ENCODE measurements at regions not wholly inside any gene's neighbourhood (a gene's known extent, or its start where the extent isn't known, plus 50 kb on each side); places are given as distances from the start of the nearest gene placed in this dataset.

DNA sequence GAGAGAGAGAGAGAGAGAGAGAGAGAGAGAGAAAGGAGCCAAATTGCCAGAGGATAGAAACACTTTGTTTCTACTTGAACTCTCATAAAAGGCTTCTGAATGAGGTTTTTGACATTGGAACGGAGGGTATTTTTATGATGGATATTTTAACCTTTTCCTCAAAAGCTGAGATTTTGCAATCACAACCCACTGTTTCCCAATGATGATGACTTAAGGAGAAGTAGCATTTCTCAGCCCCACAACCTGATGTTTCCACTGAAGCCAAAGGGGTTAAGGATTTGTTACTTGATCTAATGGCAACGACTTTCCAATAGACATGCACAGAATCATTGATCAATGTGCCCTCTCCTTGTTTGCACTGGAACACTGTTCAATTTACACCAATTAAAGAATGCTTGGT, 67.1 kb upstream of the POU3F3 start:
- intact Hi-C loops (cut with DNase I): no loop called here
- ATAC-seq (ENCODE audit: poor library complexity): no peak

DNA sequence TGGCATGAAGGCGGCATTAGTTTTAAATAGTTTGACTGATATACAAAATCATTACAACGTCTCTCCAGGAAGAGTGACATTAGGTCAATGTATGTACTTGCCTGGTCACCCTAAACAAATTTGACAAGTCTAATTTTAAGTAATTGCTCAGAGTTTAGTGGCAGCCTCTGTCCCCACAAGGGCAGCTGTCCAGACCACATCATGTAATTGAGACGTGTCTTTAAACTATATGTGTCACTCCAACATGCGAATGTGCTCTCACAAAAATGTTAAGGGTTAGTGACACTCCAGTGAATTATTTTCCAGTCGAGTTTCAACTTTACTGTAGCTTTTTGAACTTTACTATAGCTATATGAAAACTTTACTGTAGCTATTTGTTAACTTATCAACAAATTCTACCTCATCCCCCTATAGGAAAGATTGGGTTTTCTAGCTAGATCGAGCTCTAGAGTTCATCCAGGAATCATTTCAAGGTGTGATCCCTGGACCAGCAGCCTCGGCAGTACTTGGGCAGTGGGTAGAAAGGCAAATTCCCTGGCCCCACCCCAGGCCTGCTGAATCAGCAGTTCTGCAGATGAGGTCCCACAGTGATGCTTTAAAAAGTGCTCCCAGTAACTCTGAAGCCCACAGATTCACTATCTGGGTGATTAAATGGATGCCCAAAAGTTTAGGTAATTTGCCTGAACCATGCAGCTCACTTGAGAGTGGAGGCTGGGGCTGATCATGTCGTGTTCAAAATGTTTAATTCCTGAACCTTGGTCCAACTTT, 66.4 kb upstream of the POU3F3 start:
- DNase-seq (no peak), ATAC-seq (ENCODE audit: poor library complexity) (no peak)
- intact Hi-C loops (cut with DNase I): no loop called here

More for the DNA sequence above, 67.1 kb upstream of the POU3F3 start:
- no peak for DNase-seq

DNA sequence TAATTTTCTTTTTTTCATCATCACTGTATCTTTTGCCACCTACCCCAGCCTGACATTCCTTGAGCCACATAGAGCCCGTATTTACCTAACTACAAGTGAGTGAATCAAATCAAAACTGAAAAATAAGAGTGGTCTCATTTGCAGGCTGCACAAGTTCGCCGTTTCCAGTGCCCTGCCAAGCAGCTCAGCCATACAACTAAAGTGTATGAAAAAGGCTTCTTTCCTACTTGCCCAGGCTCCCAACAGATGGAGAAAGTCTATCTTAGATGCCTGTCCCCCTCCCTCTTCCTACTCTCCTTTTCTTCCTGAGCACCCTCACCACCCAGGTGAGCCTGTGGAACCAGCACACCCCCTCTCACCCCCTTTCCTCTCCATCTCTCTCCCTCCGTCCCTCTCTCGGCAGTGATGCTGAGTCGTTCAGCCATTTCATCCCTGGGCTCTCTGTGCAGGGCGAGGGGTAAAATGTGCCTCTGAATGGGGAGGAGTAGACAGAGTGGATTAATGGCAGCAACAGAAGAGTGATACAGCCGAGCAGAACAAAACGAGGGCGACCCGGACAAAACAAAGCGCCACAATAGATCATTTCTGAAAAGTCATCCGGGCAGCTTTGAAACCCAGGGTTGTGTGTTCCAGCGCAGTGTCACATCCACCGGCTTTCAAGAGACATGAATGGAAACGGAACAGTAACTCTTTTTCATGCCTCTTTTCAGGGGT, 65.0 kb upstream of the POU3F3 start:
- intact Hi-C loops (cut with DNase I): no loop called here
- DNase-seq (no peak), ATAC-seq (ENCODE audit: poor library complexity) (no peak)

DNA sequence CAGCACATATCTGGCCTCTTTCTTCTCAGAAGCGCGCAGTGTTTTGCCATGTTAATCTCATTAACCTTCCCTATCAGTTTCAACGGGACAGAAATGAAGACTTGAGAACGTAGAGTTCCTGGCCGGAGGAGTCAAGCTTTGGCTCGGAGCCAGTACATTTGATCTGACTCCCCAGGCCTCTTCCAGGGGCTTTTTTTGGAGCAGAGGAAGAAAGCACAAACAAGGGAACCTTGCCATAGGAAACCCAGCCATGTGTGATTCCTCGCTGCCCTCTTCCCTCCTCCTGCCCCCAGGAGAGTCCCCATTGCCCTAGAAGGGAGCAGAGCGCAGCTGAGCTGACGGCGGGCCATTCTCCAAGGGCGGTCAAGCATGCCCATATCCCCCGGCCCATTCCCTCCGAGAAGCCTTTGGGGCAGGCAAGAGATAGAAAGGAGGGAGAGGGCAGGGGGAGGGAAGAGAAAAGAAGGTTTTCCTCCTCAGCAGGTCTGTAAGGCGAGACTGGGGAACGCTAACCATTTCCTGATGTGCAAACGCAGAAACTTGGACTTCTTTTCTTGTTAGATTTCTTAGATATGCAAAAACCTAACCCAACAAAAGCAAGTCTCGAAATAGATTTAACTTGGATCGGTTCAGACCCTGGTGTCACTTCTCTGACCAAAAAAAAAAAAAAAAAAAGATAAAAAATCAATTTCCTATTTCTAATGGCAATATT, 63.7 kb upstream of the POU3F3 start:
- ATAC-seq (ENCODE audit: poor library complexity) (no peak), DNase-seq (no peak)
- intact Hi-C loops (cut with DNase I): no loop called here

DNA sequence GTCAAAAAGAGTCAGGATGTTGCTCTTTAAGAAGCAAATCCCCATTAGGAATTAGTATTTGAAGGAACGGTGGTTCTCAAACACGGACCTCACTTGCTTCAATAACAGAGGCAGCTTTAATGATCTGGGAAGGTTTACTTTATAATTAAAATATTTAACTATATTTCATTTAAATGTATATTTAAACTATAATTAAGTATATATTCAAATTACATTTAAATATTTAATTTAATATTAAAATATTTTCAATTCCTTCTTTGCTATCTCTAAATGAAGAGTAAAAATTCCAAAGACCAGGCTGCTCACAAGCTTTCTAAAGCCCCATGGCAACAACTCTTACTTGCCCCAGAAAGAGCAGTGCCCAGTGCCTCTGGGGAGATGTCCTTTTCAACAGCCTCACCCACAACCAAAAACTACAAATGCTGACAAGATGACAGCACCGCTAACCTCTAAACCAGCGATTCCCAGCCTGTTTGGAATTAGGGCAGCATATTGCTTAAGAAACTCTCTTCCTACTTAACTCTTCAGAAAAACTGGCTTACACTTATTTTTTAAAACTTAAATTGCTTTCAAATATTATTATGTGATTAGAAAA, 62.9 kb upstream of the POU3F3 start:
- intact Hi-C loops (cut with DNase I): no loop called here
- DNase-seq (no peak), ATAC-seq (ENCODE audit: poor library complexity) (no peak)

- no peak for ATAC-seq (ENCODE audit: poor library complexity)
- DNase-seq: no peak
- intact Hi-C loops (cut with DNase I): no loop called here
Observed at GRCh38 chr2:104793966-104794365, 59.9 kb upstream of the POU3F3 start.

DNA sequence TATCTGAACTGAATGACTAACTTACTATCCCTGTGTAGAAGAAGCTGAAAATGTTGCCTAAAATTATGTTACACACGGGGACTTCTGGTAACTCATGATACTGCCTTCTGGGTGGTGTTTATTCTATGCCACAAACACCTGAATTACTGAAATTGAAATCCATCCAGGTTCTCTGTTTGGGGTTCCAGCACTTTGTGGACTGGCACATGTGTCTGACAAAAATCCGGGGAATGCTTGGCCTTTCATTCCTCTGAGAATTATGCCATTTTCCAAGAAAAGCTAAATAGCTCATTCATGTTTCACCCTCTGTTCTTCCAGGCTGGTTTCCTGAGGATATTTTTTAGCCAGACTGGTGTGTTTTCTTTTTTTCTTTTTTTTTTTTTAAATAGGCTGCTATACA, 59.5 kb upstream of the POU3F3 start:
- intact Hi-C loops (cut with DNase I): no loop called here
- ATAC-seq (ENCODE audit: poor library complexity) (no peak), DNase-seq (no peak)

Data from Right ventricle myocardium superior (tissue), 1 donor.